H9 (cell line): ENCODE measurements at regions not wholly inside any gene's neighbourhood (a gene's known extent, or its start where the extent isn't known, plus 50 kb on each side); places are given as distances from the start of the nearest gene placed in this dataset.

Source experiments
- DNase-seq: peaks from one replicate; pipeline ENCODE4 v3.0.0-alpha.2; 2017
- H2AFZ ChIP-seq: one replicate; pipeline ENCODE4 v1.6.1; 2013; ENCODE audit warnings: mild to moderate bottlenecking, low read length, control low read depth, moderate library complexity
- H2AK5ac ChIP-seq: 2 replicates; pipeline ENCODE4 v1.6.1; 2013; ENCODE audit warnings: low read length, control low read depth, mixed read lengths; ENCODE audit not compliant: insufficient read length
- H2BK120ac ChIP-seq: one replicate; pipeline ENCODE4 v1.6.1; 2013; ENCODE audit warnings: low read depth, mild to moderate bottlenecking, low read length, control low read depth, inconsistent platforms; ENCODE audit not compliant: poor library complexity, severe bottlenecking
- H2BK12ac ChIP-seq: 2 replicates; pipeline ENCODE4 v1.6.1; 2013; ENCODE audit warnings: low read length, control low read depth, mixed read lengths, low read depth; ENCODE audit not compliant: insufficient read length
- H2BK15ac ChIP-seq: 2 replicates; pipeline ENCODE4 v1.6.1; 2013; ENCODE audit warnings: low read depth, low read length, control low read depth
- H2BK20ac ChIP-seq: one replicate; pipeline ENCODE4 v1.6.1; 2013; ENCODE audit warnings: low read depth, mild to moderate bottlenecking, low read length, control low read depth, inconsistent platforms; ENCODE audit not compliant: poor library complexity, severe bottlenecking
- H2BK5ac ChIP-seq: 2 replicates; pipeline ENCODE4 v1.6.1; 2013; ENCODE audit warnings: low read length, control low read depth, mixed read lengths; ENCODE audit not compliant: insufficient read length
- H3K14ac ChIP-seq: 2 replicates; pipeline ENCODE4 v1.6.1; 2013; ENCODE audit warnings: low read length, control low read depth; ENCODE audit not compliant: insufficient read depth
- H3K18ac ChIP-seq: 2 replicates; pipeline ENCODE4 v1.6.1; 2013; ENCODE audit warnings: low read depth, mild to moderate bottlenecking, mixed read lengths, low read length, control low read depth; ENCODE audit not compliant: insufficient read length
- H3K23ac ChIP-seq: 2 replicates; pipeline ENCODE4 v1.6.1; 2013; ENCODE audit warnings: low read length, control low read depth, mixed read lengths, low read depth; ENCODE audit not compliant: insufficient read length
- H3K23me2 ChIP-seq: 2 replicates; pipeline ENCODE4 v1.6.1; 2013; ENCODE audit warnings: low read depth, mild to moderate bottlenecking, mixed read lengths, low read length, control low read depth; ENCODE audit not compliant: insufficient read length, poor library complexity, severe bottlenecking
- H3K27ac ChIP-seq: 2 replicates; pipeline ENCODE4 v1.5.1; 2013; ENCODE audit warnings: low read length, control low read depth, mixed read lengths, low read depth; ENCODE audit not compliant: insufficient read length
- H3K27me3 ChIP-seq: 2 replicates; pipeline ENCODE4 v1.6.1; 2013; ENCODE audit warnings: low read length, control low read depth, inconsistent platforms; ENCODE audit not compliant: insufficient read depth
- H3K4ac ChIP-seq: 2 replicates; pipeline ENCODE4 v1.6.1; 2013; ENCODE audit warnings: low read depth, mild to moderate bottlenecking, control low read depth, inconsistent platforms, low read length, moderate library complexity
- H3K4me1 ChIP-seq: 2 replicates; pipeline ENCODE4 v1.6.1; 2013; ENCODE audit warnings: low read length, control low read depth, inconsistent platforms; ENCODE audit not compliant: insufficient read depth
- H3K4me2 ChIP-seq: 2 replicates; pipeline ENCODE4 v1.6.1; 2013; ENCODE audit warnings: low read length, control low read depth, mixed read lengths; ENCODE audit not compliant: insufficient read length, insufficient read depth
- H3K56ac ChIP-seq: 2 replicates; pipeline ENCODE4 v1.6.1; 2013; ENCODE audit warnings: low read depth, mild to moderate bottlenecking, mixed read lengths, low read length, control low read depth; ENCODE audit not compliant: insufficient read length
- H3K79me1 ChIP-seq: 2 replicates; pipeline ENCODE4 v1.6.1; 2013; ENCODE audit warnings: low read depth, mild to moderate bottlenecking, moderate library complexity, low read length, control low read depth, inconsistent platforms; ENCODE audit not compliant: insufficient read depth, poor library complexity, severe bottlenecking
- H3K79me2 ChIP-seq: 2 replicates; pipeline ENCODE4 v1.6.1; 2013; ENCODE audit warnings: low read length, control low read depth, inconsistent platforms; ENCODE audit not compliant: insufficient read depth
- H3K9ac ChIP-seq: 2 replicates; pipeline ENCODE4 v1.6.1; 2013; ENCODE audit warnings: low read length, control low read depth, mixed read lengths; ENCODE audit not compliant: insufficient read length; ENCODE audit errors: extremely low read depth
- H3K9me3 ChIP-seq: one replicate; pipeline ENCODE4 v1.6.1; 2013; ENCODE audit warnings: low read depth, low read length, inconsistent platforms; ENCODE audit not compliant: control insufficient read depth
- H3T11ph ChIP-seq: one replicate; pipeline ENCODE4 v1.6.1; 2013; ENCODE audit warnings: mild to moderate bottlenecking, low read length, control low read depth, inconsistent platforms
- H4K20me1 ChIP-seq: one replicate; pipeline ENCODE4 v1.6.1; 2013; ENCODE audit not compliant: control insufficient read depth, insufficient read length, insufficient read depth
- H4K5ac ChIP-seq: 2 replicates; pipeline ENCODE4 v1.6.1; 2013; ENCODE audit warnings: low read depth, mild to moderate bottlenecking, mixed read lengths, low read length, control low read depth; ENCODE audit not compliant: insufficient read length
- H4K8ac ChIP-seq: replicated peaks from 2 replicates; pipeline ENCODE4 v1.6.1; 2013; ENCODE audit warnings: low read length, control low read depth, mixed read lengths, low read depth; ENCODE audit not compliant: insufficient read length
- H4K91ac ChIP-seq: 2 replicates; pipeline ENCODE4 v1.6.1; 2013; ENCODE audit warnings: low read depth, mild to moderate bottlenecking, moderate library complexity, mixed read lengths, low read length, control low read depth; ENCODE audit not compliant: insufficient read length
- H3K27ac Mint-ChIP-seq, 3 experiments: 2 replicates in 2 of 3; 3 replicates in 1 of 3; pipeline ENCODE4 v1.8.0; 2020 to 2021; ENCODE audit warnings: mixed read lengths in 3 of 3, mild to moderate bottlenecking in 1 of 3, moderate library complexity in 1 of 3
- H3K27me3 Mint-ChIP-seq: 2 replicates; pipeline ENCODE4 v1.8.0; 2021; ENCODE audit warnings: low read depth, mild to moderate bottlenecking, moderate library complexity, mixed read lengths
- H3K36me3 Mint-ChIP-seq, 3 experiments: 2 replicates in 2 of 3; 3 replicates in 1 of 3; pipeline ENCODE4 v1.8.0; 2020 to 2021; ENCODE audit warnings: low read depth in 3 of 3, mixed read lengths in 3 of 3; ENCODE audit not compliant: insufficient read depth in 1 of 3
- H3K4me1 Mint-ChIP-seq, 2 experiments: 2 replicates each; pipeline ENCODE4 v1.8.0; 2020; ENCODE audit warnings: mixed read lengths in 2 of 2
- H3K4me3 Mint-ChIP-seq, 2 experiments: 2 replicates in 1 of 2; 3 replicates in 1 of 2; pipeline ENCODE4 v1.8.0; 2020 to 2021; ENCODE audit warnings: mild to moderate bottlenecking in 2 of 2, mixed read lengths in 2 of 2, moderate library complexity in 1 of 2
- H3K9me3 Mint-ChIP-seq, 2 experiments: 2 replicates in 1 of 2; 3 replicates in 1 of 2; pipeline ENCODE4 v1.8.0; 2020; ENCODE audit warnings: mild to moderate bottlenecking in 2 of 2, mixed read lengths in 2 of 2, moderate library complexity in 1 of 2
- WGBS: extraction: QIAGEN DNeasy Blood & Tissue Kit; methylation state at CpG from one replicate; pipeline ENCODE4 v1.1.7; 2013; ENCODE audit warnings: missing lambda C conversion rate, low lambda C conversion rate, mixed read lengths; ENCODE audit not compliant: insufficient read length; ENCODE audit errors: extremely low coverage; 5-methylcytosine and 5-hydroxymethylcytosine counted together
- TF ChIP-seq, protein P1 (sequence below): fragments of 200-600 bp; sonication (generic); conservative IDR thresholded peaks from 3 replicates; pipeline ENCODE4 v1.8.0; 2021; ENCODE audit warnings: antibody characterized with exemption, mild to moderate bottlenecking

DNA sequence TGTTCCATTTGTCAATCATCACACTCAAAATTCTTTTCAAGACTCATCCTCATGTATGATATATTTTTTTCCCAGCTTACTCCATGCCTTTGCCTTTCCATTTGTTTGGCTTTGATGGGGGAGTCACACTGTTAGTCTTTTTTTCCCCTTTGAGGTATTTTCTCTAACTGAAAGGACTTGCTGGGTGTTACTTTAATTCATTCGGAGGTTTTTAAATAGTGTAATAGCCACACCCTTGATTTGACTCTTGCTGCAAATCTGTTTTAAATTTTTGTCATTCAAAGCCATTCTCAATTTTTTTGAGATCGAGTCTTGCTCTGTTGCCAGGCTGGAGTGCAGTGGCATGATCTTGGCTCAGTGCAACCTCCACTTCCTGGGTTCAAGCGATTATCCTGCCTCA, 84.1 kb downstream of the C11orf87 start:
- Mint-ChIP-seq H3K4me3 (no peak overlapping the region), H3K4me1 (no peaks in the 10 kb centered on the region), H3K9me3 (no peaks in the 10 kb centered on the region), H3K27me3 (no peaks in the 10 kb centered on the region), H3K27ac (no peak overlapping the region), H3K36me3 (no peaks in the 10 kb centered on the region)
- H2BK120ac ChIP-seq: no peak overlapping the region
- no peaks in the 10 kb centered on the region for H3K79me2 ChIP-seq
- H2BK5ac ChIP-seq: no peak overlapping the region
- no peak overlapping the region for H3K27ac ChIP-seq
- no peak overlapping the region for H3T11ph ChIP-seq
- no peak overlapping the region for H4K8ac ChIP-seq
- WGBS: no CpG with 5 or more reads among the region's 3 CpGs
- H2BK12ac ChIP-seq: no peak overlapping the region
- H2AFZ ChIP-seq: no peak overlapping the region
- H3K4ac ChIP-seq: no peak overlapping the region
- no peaks in the 10 kb centered on the region for H3K27me3 ChIP-seq
- H4K91ac ChIP-seq: no peak overlapping the region
- TF ChIP-seq, protein P1, sequence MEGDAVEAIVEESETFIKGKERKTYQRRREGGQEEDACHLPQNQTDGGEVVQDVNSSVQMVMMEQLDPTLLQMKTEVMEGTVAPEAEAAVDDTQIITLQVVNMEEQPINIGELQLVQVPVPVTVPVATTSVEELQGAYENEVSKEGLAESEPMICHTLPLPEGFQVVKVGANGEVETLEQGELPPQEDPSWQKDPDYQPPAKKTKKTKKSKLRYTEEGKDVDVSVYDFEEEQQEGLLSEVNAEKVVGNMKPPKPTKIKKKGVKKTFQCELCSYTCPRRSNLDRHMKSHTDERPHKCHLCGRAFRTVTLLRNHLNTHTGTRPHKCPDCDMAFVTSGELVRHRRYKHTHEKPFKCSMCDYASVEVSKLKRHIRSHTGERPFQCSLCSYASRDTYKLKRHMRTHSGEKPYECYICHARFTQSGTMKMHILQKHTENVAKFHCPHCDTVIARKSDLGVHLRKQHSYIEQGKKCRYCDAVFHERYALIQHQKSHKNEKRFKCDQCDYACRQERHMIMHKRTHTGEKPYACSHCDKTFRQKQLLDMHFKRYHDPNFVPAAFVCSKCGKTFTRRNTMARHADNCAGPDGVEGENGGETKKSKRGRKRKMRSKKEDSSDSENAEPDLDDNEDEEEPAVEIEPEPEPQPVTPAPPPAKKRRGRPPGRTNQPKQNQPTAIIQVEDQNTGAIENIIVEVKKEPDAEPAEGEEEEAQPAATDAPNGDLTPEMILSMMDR: no peak
- no peaks in the 10 kb centered on the region for H4K20me1 ChIP-seq
- H3K23ac ChIP-seq: no peak overlapping the region
- no peak overlapping the region for H3K14ac ChIP-seq
- H3K4me2 ChIP-seq: no peak overlapping the region
- H2AK5ac ChIP-seq: no peak overlapping the region
- H2BK15ac ChIP-seq: no peak overlapping the region
- H3K56ac ChIP-seq: no peak overlapping the region
- H3K79me1 ChIP-seq: no peaks in the 10 kb centered on the region
- H3K18ac ChIP-seq: no peak overlapping the region
- no peaks in the 10 kb centered on the region for H3K23me2 ChIP-seq
- H3K9me3 ChIP-seq: no peaks in the 10 kb centered on the region
- H4K5ac ChIP-seq: no peak overlapping the region
- DNase-seq: no peak
- no peak overlapping the region for H2BK20ac ChIP-seq
- H3K9ac ChIP-seq: no peak overlapping the region
- H3K4me1 ChIP-seq: no peaks in the 10 kb centered on the region
